NCI-H2196 treated with DMSO at 0.1 percent for 48 hours (cell line): ENCODE measurements at regions not wholly inside any gene's neighbourhood (a gene's known extent, or its start where the extent isn't known, plus 50 kb on each side); places are given as distances from the start of the nearest gene placed in this dataset.
"Not testable (repeated sequence)": the region's sequence is repeated elsewhere in the genome, so short reads cannot be mapped to it uniquely, and the experiment has no call there.

Experiments used
- DNase-seq: peaks from one replicate; lab custom pipeline; 2025; ENCODE audit not compliant: unreplicated experiment; lab: John Stamatoyannopoulos, UW

- DNase-seq, result no peak
Observed at GRCh38 chr15:81729340-81729739, 316.5 kb downstream of the MEX3B start.

GRCh38 chr15:81728726-81729125, 317.1 kb downstream of the MEX3B start:
- DNase-seq, result no peak

GRCh38 chr15:81725590-81725989, 320.2 kb downstream of the MEX3B start:
- no peak for DNase-seq

GRCh38 chr15:81724536-81724935, 321.3 kb downstream of the MEX3B start:
- no peak for DNase-seq

GRCh38 chr15:81723701-81724100, 322.1 kb downstream of the MEX3B start:
- no peak for DNase-seq

- DNase-seq, result no peak
Observed at GRCh38 chr15:81723113-81723651, 322.6 kb downstream of the MEX3B start.

GRCh38 chr15:81716468-81716867, 329.4 kb downstream of the MEX3B start:
- not testable (repeated sequence) for DNase-seq

GRCh38 chr15:81710328-81710727, 335.5 kb downstream of the MEX3B start:
- DNase-seq, result no peak

- not testable (repeated sequence) for DNase-seq
Observed at GRCh38 chr15:81706816-81707346, 332.9 kb upstream of the TMC3 start.

GRCh38 chr15:81705727-81706126, 331.7 kb upstream of the TMC3 start:
- not testable (repeated sequence) for DNase-seq

GRCh38 chr15:81686021-81686420, 312.0 kb upstream of the TMC3 start:
- DNase-seq, result no peak

- no peak for DNase-seq
Observed at GRCh38 chr15:81685237-81685636, 311.2 kb upstream of the TMC3 start.

- no peak for DNase-seq
Observed at GRCh38 chr15:81680829-81681228, 306.8 kb upstream of the TMC3 start.

- no peak for DNase-seq
Observed at GRCh38 chr15:81666839-81667238, 292.8 kb upstream of the TMC3 start.

- DNase-seq, result no peak
Observed at GRCh38 chr15:81660976-81661375, 287.0 kb upstream of the TMC3 start.

GRCh38 chr15:81653259-81653658, 279.2 kb upstream of the TMC3 start:
- DNase-seq, result no peak

- DNase-seq, result no peak
Observed at GRCh38 chr15:81645470-81645869, 271.5 kb upstream of the TMC3 start.

- DNase-seq, result no peak
Observed at GRCh38 chr15:81643771-81644170, 269.8 kb upstream of the TMC3 start.

GRCh38 chr15:81642451-81642990, 268.5 kb upstream of the TMC3 start:
- DNase-seq, result no peak

- DNase-seq, result not testable (repeated sequence)
Observed at GRCh38 chr15:81636064-81636463, 262.1 kb upstream of the TMC3 start.

GRCh38 chr15:81633889-81634288, 259.9 kb upstream of the TMC3 start:
- no peak for DNase-seq

GRCh38 chr15:81625896-81626295, 251.9 kb upstream of the TMC3 start:
- DNase-seq, result no peak

GRCh38 chr15:81619002-81619401, 245.0 kb upstream of the TMC3 start:
- no peak for DNase-seq
